HG03139 (cell line): ENCODE measurements at regions not wholly inside any gene's neighbourhood (a gene's known extent, or its start where the extent isn't known, plus 50 kb on each side); places are given as distances from the start of the nearest gene placed in this dataset.

ENCODE experiments used
- ATAC-seq: cut with Tn5 transposase; IDR thresholded peaks from one replicate; pipeline ENCODE4 v1.9.1; 2021; ENCODE audit not compliant: unreplicated experiment

- ATAC-seq: no peak
These were observed 393.5 kb upstream of the TBL1XR1 start for GRCh38 chr3:177590826-177591225.

GRCh38 chr3:177591379-177591778 is 394.1 kb upstream of the TBL1XR1 start:
- ATAC-seq: peak; percentile 56

GRCh38 chr3:177594096-177594495 is 396.8 kb upstream of the TBL1XR1 start:
- no peak for ATAC-seq

GRCh38 chr3:177595530-177596188 is 398.4 kb upstream of the TBL1XR1 start:
- no peak for ATAC-seq

GRCh38 chr3:177596248-177596815 is 399.1 kb upstream of the TBL1XR1 start:
- ATAC-seq: no peak

- no peak for ATAC-seq
These were observed 399.6 kb upstream of the TBL1XR1 start for GRCh38 chr3:177596816-177597271.

GRCh38 chr3:177597311-177598096 is 400.2 kb upstream of the TBL1XR1 start:
- peak; percentile 86 for ATAC-seq

- no peak for ATAC-seq
These were observed 401.0 kb upstream of the TBL1XR1 start for GRCh38 chr3:177598097-177598833.

GRCh38 chr3:177599326-177599725 is 402.0 kb upstream of the TBL1XR1 start:
- ATAC-seq: no peak

- no peak for ATAC-seq
These were observed 402.6 kb upstream of the TBL1XR1 start for GRCh38 chr3:177599837-177600236.

- ATAC-seq: no peak
These were observed 403.1 kb upstream of the TBL1XR1 start for GRCh38 chr3:177600411-177600810.

GRCh38 chr3:177601152-177601551 is 403.9 kb upstream of the TBL1XR1 start:
- no peak for ATAC-seq

- no peak for ATAC-seq
These were observed 405.4 kb upstream of the TBL1XR1 start for GRCh38 chr3:177602601-177603147.

GRCh38 chr3:177603148-177603603 is 405.9 kb upstream of the TBL1XR1 start:
- no peak for ATAC-seq

- ATAC-seq: no peak
These were observed 406.9 kb upstream of the TBL1XR1 start for GRCh38 chr3:177604181-177604580.

- no peak for ATAC-seq
These were observed 409.6 kb upstream of the TBL1XR1 start for GRCh38 chr3:177606891-177607290.

- ATAC-seq: no peak
These were observed 410.3 kb upstream of the TBL1XR1 start for GRCh38 chr3:177607589-177607988.

GRCh38 chr3:177608443-177608842 is 411.2 kb upstream of the TBL1XR1 start:
- ATAC-seq: no peak

- no peak for ATAC-seq
These were observed 412.3 kb upstream of the TBL1XR1 start for GRCh38 chr3:177609613-177610012.

- ATAC-seq: no peak
These were observed 413.0 kb upstream of the TBL1XR1 start for GRCh38 chr3:177610262-177610661.
